ENCODE measurements at regions not wholly inside any gene's neighbourhood (a gene's known extent, or its start where the extent isn't known, plus 50 kb on each side); places are given as distances from the start of the nearest gene placed in this dataset.

- 31 to 38% (median 33%) methylated on average over 9 of the region's 9 CpGs for WGBS, 3 donors
- intact Hi-C loops (cut with DNase I) = loop anchor here in 1 of 2 donors (5.0 kb wide), 2 partner anchors 116 to 281 kb away; no protein-coding TSS in a partner anchor
- Histone ChIP-seq H3K4me3 (no peak overlapping the region), H3K9me3 (no peaks in the 10 kb centered on the region), H3K27ac (no peak overlapping the region), H3K4me1 (no peaks in the 10 kb centered on the region), H3K36me3 (ENCODE audit: insufficient read depth in 1 of 2, low read depth in 1 of 2) (no peaks in the 10 kb centered on the region), H3K27me3 (ENCODE audit: insufficient read depth in 3 of 3, low read length in 2 of 3) (peaks cover 0 to 5% (median 3%) of the 10 kb centered on the region in 3 donors)
- no peak for TF ChIP-seq CTCF (IDR thresholded peaks at IDR 0.05)
- DNase-seq (no peak), ATAC-seq (no peak)
These were observed 68.9 kb upstream of the SDK2 start for GRCh38 chr17:73713136-73713535.

DNA sequence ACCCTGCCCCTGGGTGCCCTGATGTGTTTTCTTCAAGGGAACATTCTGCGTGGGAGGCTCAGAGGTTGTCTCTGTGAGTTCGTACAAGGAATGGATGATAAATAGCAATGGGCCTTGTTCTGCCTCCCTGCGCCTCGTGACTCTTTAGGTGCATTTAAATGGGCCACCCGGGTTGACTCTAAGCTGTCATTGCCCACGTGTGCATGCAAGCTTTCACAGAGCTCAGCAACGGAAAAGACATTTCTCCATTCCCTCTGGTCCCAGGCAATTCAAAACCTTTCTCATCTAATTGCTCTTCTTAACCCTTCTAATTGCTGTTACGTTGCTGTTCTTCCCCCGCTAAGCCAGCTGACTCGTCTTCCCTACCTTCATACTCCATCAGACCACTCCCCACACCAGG, 71.5 kb upstream of the SDK2 start:
- Histone ChIP-seq H3K27me3 (ENCODE audit: insufficient read depth in 3 of 3, low read length in 2 of 3) (peaks cover 0 to 16% (median 9%) of the 10 kb centered on the region in 3 donors), H3K27ac (no peak overlapping the region), H3K36me3 (ENCODE audit: insufficient read depth in 1 of 2, low read depth in 1 of 2) (no peaks in the 10 kb centered on the region), H3K4me3 (no peak overlapping the region), H3K9me3 (no peaks in the 10 kb centered on the region), H3K4me1 (no peaks in the 10 kb centered on the region)
- WGBS, 3 donors = 74 to 79% (median 78%) methylated on average over 10 of the region's 10 CpGs
- DNase-seq (no peak), ATAC-seq (no peak)
- TF ChIP-seq CTCF (IDR thresholded peaks at IDR 0.05) = no peak
- intact Hi-C loops (cut with DNase I) = no loop called here

- WGBS, 3 donors = 80 to 88% (median 85%) methylated on average over 5 of the region's 5 CpGs
- H3K27ac ChIP-seq = no peak overlapping the region
- H3K27me3 ChIP-seq (ENCODE audit: insufficient read depth in 3 of 3, low read length in 2 of 3) = peaks cover 0 to 20% (median 8%) of the 10 kb centered on the region in 3 donors
- no peak for TF ChIP-seq CTCF (IDR thresholded peaks at IDR 0.05)
- H3K36me3 ChIP-seq (ENCODE audit: insufficient read depth in 1 of 2, low read depth in 1 of 2) = no peaks in the 10 kb centered on the region
- intact Hi-C loops (cut with DNase I) = no loop called here
- no peaks in the 10 kb centered on the region for H3K4me1 ChIP-seq
- no peak overlapping the region for H3K4me3 ChIP-seq
- no peak for DNase-seq
- ATAC-seq = no peak
- H3K9me3 ChIP-seq = no peaks in the 10 kb centered on the region
These were observed 73.4 kb upstream of the SDK2 start for GRCh38 chr17:73717690-73718089.

DNA sequence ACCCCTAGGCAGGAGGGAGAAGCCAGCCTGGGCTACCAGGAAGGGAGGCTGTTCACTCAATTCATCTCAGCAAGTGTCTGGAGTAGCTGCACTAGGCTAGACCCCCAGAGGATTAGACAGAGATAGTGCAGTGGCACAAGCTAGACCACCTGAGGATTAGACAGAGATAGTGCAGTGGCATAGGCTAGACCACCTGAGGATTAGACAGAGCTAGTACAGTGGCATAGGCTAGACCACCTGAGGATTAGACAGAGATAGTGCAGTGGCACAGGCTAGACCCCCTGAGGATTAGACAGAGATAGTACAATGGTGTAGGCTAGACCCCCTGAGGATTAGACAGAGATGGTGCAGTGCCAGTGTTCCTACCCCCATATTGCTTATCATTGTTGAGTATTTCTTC, 74.1 kb upstream of the SDK2 start:
- Histone ChIP-seq H3K9me3 (no peaks in the 10 kb centered on the region), H3K4me1 (no peaks in the 10 kb centered on the region), H3K27me3 (ENCODE audit: insufficient read depth in 3 of 3, low read length in 2 of 3) (peaks cover 0 to 23% (median 7%) of the 10 kb centered on the region in 3 donors), H3K4me3 (no peak overlapping the region), H3K36me3 (ENCODE audit: insufficient read depth in 1 of 2, low read depth in 1 of 2) (no peaks in the 10 kb centered on the region), H3K27ac (no peak overlapping the region)
- no peak for ATAC-seq
- no peak for TF ChIP-seq CTCF (IDR thresholded peaks at IDR 0.05)
- intact Hi-C loops (cut with DNase I) = no loop called here
- DNase-seq = no peak

GRCh38 chr17:73718912-73719311, 74.7 kb upstream of the SDK2 start:
- DNase-seq (no peak), ATAC-seq (no peak)
- no peak overlapping the region for H3K4me3 ChIP-seq
- 49 to 62% (median 61%) methylated on average over 9 of the region's 9 CpGs for WGBS, 3 donors
- H3K36me3 ChIP-seq (ENCODE audit: insufficient read depth in 1 of 2, low read depth in 1 of 2) = no peaks in the 10 kb centered on the region
- TF ChIP-seq CTCF (IDR thresholded peaks at IDR 0.05) = no peak
- H3K9me3 ChIP-seq = no peaks in the 10 kb centered on the region
- H3K27me3 ChIP-seq (ENCODE audit: insufficient read depth in 3 of 3, low read length in 2 of 3) = peaks cover 0 to 25% (median 7%) of the 10 kb centered on the region in 3 donors
- intact Hi-C loops (cut with DNase I) = no loop called here
- no peaks in the 10 kb centered on the region for H3K4me1 ChIP-seq
- H3K27ac ChIP-seq = no peak overlapping the region

Measured in psoas muscle (tissue), 7 donors.